Activated CD4-positive, alpha-beta T cell treated with anti-CD3 and anti-CD28 coated beads for 36 hours (primary cell): ENCODE measurements at regions not wholly inside any gene's neighbourhood (a gene's known extent, or its start where the extent isn't known, plus 50 kb on each side); places are given as distances from the start of the nearest gene placed in this dataset.

Experiments used
- ATAC-seq: fragments of 200-7000 bp; cut with Tn5 transposase; one replicate; pipeline ENCODE4 v1.10.0; 2021; ENCODE audit warnings: mild to moderate bottlenecking, moderate library complexity
- CTCF ChIA-PET: fragments of 350-600 bp; sonication (Branson Sonifier 250); formaldehyde crosslinking; loops from one replicate; lab custom pipeline; 2021; ENCODE audit warnings: antibody characterized with exemption; lab: Charles Lee
- POLR2A ChIA-PET: fragments of 350-600 bp; sonication (Branson Sonifier 250); formaldehyde crosslinking; loops from one replicate; lab custom pipeline; 2021; ENCODE audit warnings: antibody characterized with exemption, inconsistent platforms; lab: Charles Lee
- DNase-seq: peaks from one replicate; pipeline ENCODE4 v3.0.0-alpha.2; 2020
- H3K27ac Mint-ChIP-seq: one replicate; pipeline ENCODE4 v1.8.0; 2021; ENCODE audit warnings: mixed read lengths
- H3K27me3 Mint-ChIP-seq: one replicate; pipeline ENCODE4 v1.8.0; 2021; ENCODE audit warnings: mixed read lengths
- H3K36me3 Mint-ChIP-seq: one replicate; pipeline ENCODE4 v1.8.0; 2021; ENCODE audit warnings: low read depth, mixed read lengths
- H3K4me1 Mint-ChIP-seq: one replicate; pipeline ENCODE4 v1.8.0; 2021; ENCODE audit warnings: mixed read lengths
- H3K4me3 Mint-ChIP-seq: one replicate; pipeline ENCODE4 v1.8.0; 2021; ENCODE audit warnings: mild to moderate bottlenecking, moderate library complexity, mixed read lengths
- H3K9me3 Mint-ChIP-seq: one replicate; pipeline ENCODE4 v1.8.0; 2021; ENCODE audit warnings: low read depth, mixed read lengths
- intact Hi-C, 2 experiments: fragments of 100-400 bp; cut with DNase I in 1 of 2; cut with micrococcal nuclease in 1 of 2; formaldehyde crosslinking; loops; one replicate each; pipeline versions ENCODE4 v1.14.2 to v1.15.1; 2022 to 2024; cut with DNase I, micrococcal nuclease

GRCh38 chr22:49247194-49247924 lies 580.3 kb downstream of the BRD1 start:
- H3K4me3 Mint-ChIP-seq, result no peak overlapping the region
- H3K9me3 Mint-ChIP-seq, result no peaks in the 10 kb centered on the region
- ChIA-PET POLR2A (no interaction called here), CTCF (no interaction called here)
- H3K27ac Mint-ChIP-seq, result no peak overlapping the region
- no peaks in the 10 kb centered on the region for H3K4me1 Mint-ChIP-seq
- no peaks in the 10 kb centered on the region for H3K36me3 Mint-ChIP-seq
- intact Hi-C loops, result no loop called here
- no peak for DNase-seq
- no peak for ATAC-seq
- peaks cover 15% of the 10 kb centered on the region for H3K27me3 Mint-ChIP-seq

GRCh38 chr22:49244466-49245420 lies 582.9 kb downstream of the BRD1 start:
- H3K36me3 Mint-ChIP-seq, result no peaks in the 10 kb centered on the region

GRCh38 chr22:49243965-49244364 lies 583.7 kb downstream of the BRD1 start:
- H3K27ac Mint-ChIP-seq, result no peak overlapping the region
- intact Hi-C loops, result no loop called here

More at GRCh38 chr22:49244466-49245420, 582.9 kb downstream of the BRD1 start:
- Mint-ChIP-seq H3K4me1 (no peaks in the 10 kb centered on the region), H3K9me3 (no peaks in the 10 kb centered on the region), H3K4me3 (no peak overlapping the region), H3K27ac (no peak overlapping the region), H3K27me3 (peaks cover 6% of the 10 kb centered on the region)
- ATAC-seq, result no peak
- DNase-seq, result no peak
- CTCF ChIA-PET, result no interaction called here
- intact Hi-C loops, result no loop called here
- POLR2A ChIA-PET, result no interaction called here

GRCh38 chr22:49243335-49243734 lies 584.3 kb downstream of the BRD1 start:
- no peaks in the 10 kb centered on the region for H3K9me3 Mint-ChIP-seq

More at GRCh38 chr22:49243965-49244364, 583.7 kb downstream of the BRD1 start:
- H3K4me1 Mint-ChIP-seq, result no peaks in the 10 kb centered on the region
- no peaks in the 10 kb centered on the region for H3K36me3 Mint-ChIP-seq
- peaks cover 3% of the 10 kb centered on the region for H3K27me3 Mint-ChIP-seq
- DNase-seq (no peak), ATAC-seq (no peak)
- no peak overlapping the region for H3K4me3 Mint-ChIP-seq
- ChIA-PET CTCF (no interaction called here), POLR2A (no interaction called here)
- no peaks in the 10 kb centered on the region for H3K9me3 Mint-ChIP-seq

GRCh38 chr22:49242480-49242879 lies 585.2 kb downstream of the BRD1 start:
- no peaks in the 10 kb centered on the region for H3K36me3 Mint-ChIP-seq
- H3K9me3 Mint-ChIP-seq, result no peaks in the 10 kb centered on the region
- ChIA-PET CTCF (no interaction called here), POLR2A (no interaction called here)
- ATAC-seq (no peak), DNase-seq (no peak)
- H3K4me1 Mint-ChIP-seq, result no peaks in the 10 kb centered on the region
- H3K4me3 Mint-ChIP-seq, result no peak overlapping the region
- H3K27ac Mint-ChIP-seq, result no peak overlapping the region
- intact Hi-C loops, result no loop called here
- no peaks in the 10 kb centered on the region for H3K27me3 Mint-ChIP-seq

More at GRCh38 chr22:49243335-49243734, 584.3 kb downstream of the BRD1 start:
- intact Hi-C loops, result no loop called here
- ChIA-PET CTCF (no interaction called here), POLR2A (no interaction called here)
- Mint-ChIP-seq H3K36me3 (no peaks in the 10 kb centered on the region), H3K27me3 (no peaks in the 10 kb centered on the region), H3K4me1 (no peaks in the 10 kb centered on the region), H3K4me3 (no peak overlapping the region), H3K27ac (no peak overlapping the region)
- DNase-seq, result no peak
- ATAC-seq, result no peak

- Mint-ChIP-seq H3K4me1 (no peaks in the 10 kb centered on the region), H3K9me3 (no peaks in the 10 kb centered on the region), H3K27me3 (no peaks in the 10 kb centered on the region), H3K27ac (no peak overlapping the region), H3K4me3 (no peak overlapping the region), H3K36me3 (no peaks in the 10 kb centered on the region)
- no peak for DNase-seq
- intact Hi-C loops, result no loop called here
- no peak for ATAC-seq
- ChIA-PET CTCF (no interaction called here), POLR2A (no interaction called here)
Observed at GRCh38 chr22:49241174-49241851, 586.4 kb downstream of the BRD1 start.

GRCh38 chr22:49240472-49240871 lies 587.2 kb downstream of the BRD1 start:
- DNase-seq, result no peak
- Mint-ChIP-seq H3K27me3 (no peaks in the 10 kb centered on the region), H3K36me3 (no peaks in the 10 kb centered on the region), H3K27ac (no peak overlapping the region), H3K9me3 (no peaks in the 10 kb centered on the region), H3K4me3 (no peak overlapping the region), H3K4me1 (no peaks in the 10 kb centered on the region)
- CTCF ChIA-PET, result no interaction called here
- POLR2A ChIA-PET, result no interaction called here
- intact Hi-C loops, result no loop called here
- no peak for ATAC-seq

- Mint-ChIP-seq H3K36me3 (no peaks in the 10 kb centered on the region), H3K4me3 (no peak overlapping the region), H3K4me1 (no peaks in the 10 kb centered on the region), H3K9me3 (no peaks in the 10 kb centered on the region), H3K27me3 (no peaks in the 10 kb centered on the region), H3K27ac (no peak overlapping the region)
- ChIA-PET POLR2A (no interaction called here), CTCF (no interaction called here)
- DNase-seq (no peak), ATAC-seq (no peak)
- intact Hi-C loops, result no loop called here
Observed at GRCh38 chr22:49240016-49240380, 587.7 kb downstream of the BRD1 start.

GRCh38 chr22:49239264-49240015 lies 588.2 kb downstream of the BRD1 start:
- DNase-seq, result no peak
- H3K36me3 Mint-ChIP-seq, result no peaks in the 10 kb centered on the region
- POLR2A ChIA-PET, result no interaction called here
- no peaks in the 10 kb centered on the region for H3K4me1 Mint-ChIP-seq
- no peaks in the 10 kb centered on the region for H3K27me3 Mint-ChIP-seq
- no peak for ATAC-seq
- no peaks in the 10 kb centered on the region for H3K9me3 Mint-ChIP-seq
- intact Hi-C loops, result no loop called here
- H3K27ac Mint-ChIP-seq, result no peak overlapping the region
- no peak overlapping the region for H3K4me3 Mint-ChIP-seq
- CTCF ChIA-PET, result no interaction called here

GRCh38 chr22:49238181-49239141 lies 589.2 kb downstream of the BRD1 start:
- no peak for DNase-seq
- no peaks in the 10 kb centered on the region for H3K4me1 Mint-ChIP-seq
- intact Hi-C loops, result no loop called here
- H3K4me3 Mint-ChIP-seq, result no peak overlapping the region
- CTCF ChIA-PET, result no interaction called here
- H3K36me3 Mint-ChIP-seq, result no peaks in the 10 kb centered on the region
- H3K9me3 Mint-ChIP-seq, result no peaks in the 10 kb centered on the region
- no peaks in the 10 kb centered on the region for H3K27me3 Mint-ChIP-seq
- H3K27ac Mint-ChIP-seq, result no peak overlapping the region
- no peak for ATAC-seq
- POLR2A ChIA-PET, result no interaction called here
